Urothelium cell line (cell line): ENCODE measurements at regions not wholly inside any gene's neighbourhood (a gene's known extent, or its start where the extent isn't known, plus 50 kb on each side); places are given as distances from the start of the nearest gene placed in this dataset.
"Not testable (repeated sequence)": the region's sequence is repeated elsewhere in the genome, so short reads cannot be mapped to it uniquely, and the experiment has no call there.

Experiments
- DNase-seq: peaks from one replicate; pipeline ENCODE4 v3.0.0; 2011; ENCODE audit warnings: low spot score, mixed read lengths
- FAIRE-seq: peaks from 2 replicates; lab custom pipeline; 2011; peaks lifted over from hg19 to GRCh38; lab: Jason Lieb, UNC

GRCh38 chr14:98897605-98898309, 374.2 kb downstream of the BCL11B start:
- no peak for FAIRE-seq
- no peak for DNase-seq

GRCh38 chr14:98899441-98899840, 372.6 kb downstream of the BCL11B start:
- FAIRE-seq: no peak

GRCh38 chr14:98900236-98900635, 371.8 kb downstream of the BCL11B start:
- DNase-seq (no peak), FAIRE-seq (no peak)

More at GRCh38 chr14:98899441-98899840, 372.6 kb downstream of the BCL11B start:
- DNase-seq: no peak

- FAIRE-seq: no peak
- no peak for DNase-seq
Observed at GRCh38 chr14:98900798-98901197, 371.2 kb downstream of the BCL11B start.

GRCh38 chr14:98901511-98902205, 370.3 kb downstream of the BCL11B start:
- DNase-seq (no peak), FAIRE-seq (no peak)

GRCh38 chr14:98903371-98903770, 368.6 kb downstream of the BCL11B start:
- DNase-seq (no peak), FAIRE-seq (no peak)

GRCh38 chr14:98904677-98905076, 367.3 kb downstream of the BCL11B start:
- FAIRE-seq: no peak
- no peak for DNase-seq

- peak; percentile 79 for DNase-seq
Observed at GRCh38 chr14:98906123-98906995, 365.6 kb downstream of the BCL11B start.

GRCh38 chr14:98907271-98907670, 364.7 kb downstream of the BCL11B start:
- FAIRE-seq (no peak), DNase-seq (no peak)

More at GRCh38 chr14:98906123-98906995, 365.6 kb downstream of the BCL11B start:
- FAIRE-seq: no peak

- FAIRE-seq (no peak), DNase-seq (no peak)
Observed at GRCh38 chr14:98908050-98908449, 363.9 kb downstream of the BCL11B start.

- FAIRE-seq: no peak
- peak; percentile 64 for DNase-seq
Observed at GRCh38 chr14:98909251-98909944, 362.6 kb downstream of the BCL11B start.

GRCh38 chr14:98910061-98910460, 361.9 kb downstream of the BCL11B start:
- DNase-seq (no peak), FAIRE-seq (no peak)

GRCh38 chr14:98912655-98913054, 359.3 kb downstream of the BCL11B start:
- no peak for DNase-seq
- no peak for FAIRE-seq

- DNase-seq (no peak), FAIRE-seq (no peak)
Observed at GRCh38 chr14:98913967-98914650, 357.9 kb downstream of the BCL11B start.

GRCh38 chr14:98914942-98915341, 357.1 kb downstream of the BCL11B start:
- no peak for DNase-seq
- no peak for FAIRE-seq

GRCh38 chr14:98915625-98916024, 356.4 kb downstream of the BCL11B start:
- no peak for FAIRE-seq

GRCh38 chr14:98916036-98916435, 356.0 kb downstream of the BCL11B start:
- FAIRE-seq (no peak), DNase-seq (no peak)

More at GRCh38 chr14:98915625-98916024, 356.4 kb downstream of the BCL11B start:
- DNase-seq: no peak

- no peak for FAIRE-seq
- no peak for DNase-seq
Observed at GRCh38 chr14:98916476-98916875, 355.5 kb downstream of the BCL11B start.

- no peak for DNase-seq
- no peak for FAIRE-seq
Observed at GRCh38 chr14:98919434-98919833, 352.6 kb downstream of the BCL11B start.

- not testable (repeated sequence) for DNase-seq, FAIRE-seq
Observed at GRCh38 chr14:98921306-98921705, 350.7 kb downstream of the BCL11B start.
